SK-N-SH (cell line): ENCODE measurements at regions not wholly inside any gene's neighbourhood (a gene's known extent, or its start where the extent isn't known, plus 50 kb on each side); places are given as distances from the start of the nearest gene placed in this dataset.
"Not testable (repeated sequence)": the region's sequence is repeated elsewhere in the genome, so short reads cannot be mapped to it uniquely, and the experiment has no call there.

Source experiments
- CTCF ChIA-PET: fragments of 300-600, 350-600 bp; formaldehyde crosslinking; extraction: SDS; loops from one replicate; lab custom pipeline; 2021; lab: Yijun Ruan, JAX
- POLR2A ChIA-PET: fragments of 350-600 bp; sonication (Branson Sonifier 250); formaldehyde crosslinking; extraction: SDS; loops from one replicate; lab custom pipeline; 2020; ENCODE audit warnings: antibody characterized with exemption, inconsistent platforms; lab: Yijun Ruan, JAX
- DNase-seq: peaks from one replicate; pipeline ENCODE4 v3.0.0; 2012
- H2AFZ ChIP-seq: fragments of 200-600 bp; sonication (generic); 2 replicates; pipeline ENCODE4 v1.8.1; 2016; ENCODE audit warnings: antibody characterized with exemption, mild to moderate bottlenecking, low read depth
- H3F3A ChIP-seq: fragments of 200-600 bp; sonication (generic); replicated peaks from 2 replicates; pipeline ENCODE3; 2016; ENCODE audit warnings: antibody characterized with exemption, mild to moderate bottlenecking; ENCODE audit not compliant: insufficient read depth
- H3K27ac ChIP-seq, 2 experiments: fragments of 200-500 bp in 1 of 2; fragments of 200-600 bp in 1 of 2; sonication (Bioruptor generic) in 1 of 2; sonication (generic), shearing (Covaris generic) in 1 of 2; 2 replicates each; pipeline versions ENCODE4 v1.5.1 to v1.6.1; 2014 to 2016; ENCODE audit warnings: low read depth in 2 of 2, inconsistent platforms in 1 of 2, low read length in 1 of 2, mild to moderate bottlenecking in 1 of 2, mixed read lengths in 1 of 2
- H3K27me3 ChIP-seq: fragments of 200-600 bp; sonication (generic), shearing (Covaris generic); 2 replicates; pipeline ENCODE4 v1.6.1; 2016; ENCODE audit warnings: mixed run types; ENCODE audit not compliant: insufficient read depth
- H3K36me3 ChIP-seq, 2 experiments: fragments of 200-500 bp in 1 of 2; fragments of 200-600 bp in 1 of 2; sonication (Bioruptor generic) in 1 of 2; sonication (generic) in 1 of 2; replicated peaks in 1 of 2; 2 replicates each; pipeline versions ENCODE3 to v1.5.1; 2014 to 2016; ENCODE audit warnings: low read length in 1 of 2, mild to moderate bottlenecking in 1 of 2; ENCODE audit not compliant: insufficient read depth in 2 of 2, control insufficient read depth in 1 of 2
- H3K4me1 ChIP-seq, 2 experiments: fragments of 200-500 bp in 1 of 2; fragments of 200-600 bp in 1 of 2; sonication (Bioruptor generic) in 1 of 2; sonication (generic), shearing (Covaris generic) in 1 of 2; 2 replicates each; pipeline versions ENCODE4 v1.5.1 to v1.6.1; 2014 to 2016; ENCODE audit warnings: low read depth in 1 of 2, low read length in 1 of 2, mixed run types in 1 of 2; ENCODE audit not compliant: insufficient read depth in 2 of 2, control insufficient read depth in 1 of 2
- H3K4me2 ChIP-seq: fragments of 200-600 bp; sonication (generic), shearing (Covaris generic); 2 replicates; pipeline ENCODE4 v1.6.1; 2017; ENCODE audit warnings: mixed run types
- H3K4me3 ChIP-seq, 2 experiments: fragments of 200-500 bp in 1 of 2; fragments of 200-600 bp in 1 of 2; sonication (Bioruptor generic) in 1 of 2; sonication (generic), shearing (Covaris generic) in 1 of 2; 2 replicates each; pipeline versions ENCODE4 v1.5.1 to v1.8.1; 2014 to 2016; ENCODE audit warnings: low read depth in 2 of 2, inconsistent platforms in 1 of 2, low read length in 1 of 2, mild to moderate bottlenecking in 1 of 2, mixed read lengths in 1 of 2, moderate library complexity in 1 of 2
- H3K79me2 ChIP-seq: fragments of 200-600 bp; sonication (generic); 2 replicates; pipeline ENCODE4 v1.8.1; 2017; ENCODE audit warnings: mild to moderate bottlenecking; ENCODE audit not compliant: insufficient read depth
- H3K9ac ChIP-seq: fragments of 200-600 bp; sonication (generic); 2 replicates; pipeline ENCODE4 v1.6.1; 2017; ENCODE audit warnings: mixed run types
- H3K9me2 ChIP-seq: fragments of 200-600 bp; sonication (generic); 2 replicates; pipeline ENCODE4 v1.6.1; 2017; ENCODE audit warnings: mixed run types
- H3K9me3 ChIP-seq: fragments of 200-600 bp; sonication (generic); 2 replicates; pipeline ENCODE4 v1.6.1; 2017; ENCODE audit warnings: mixed run types, mild to moderate bottlenecking, moderate library complexity
- H4K20me1 ChIP-seq: fragments of 200-600 bp; sonication (generic); 2 replicates; pipeline ENCODE4 v1.6.1; 2017; ENCODE audit warnings: mild to moderate bottlenecking, mixed run types; ENCODE audit not compliant: insufficient read depth
- CHD2 ChIP-seq: fragments of 150-350 bp; IDR thresholded peaks from 2 replicates; pipeline ENCODE4 v1.6.1; 2018; ENCODE audit warnings: low read length; ENCODE audit not compliant: partially characterized antibody
- CTCF ChIP-seq: fragments of 200-600 bp; sonication (generic); IDR thresholded peaks from 2 replicates; pipeline ENCODE4 v1.6.1; 2017; ENCODE audit warnings: antibody characterized with exemption, mild to moderate bottlenecking, moderate library complexity
- EZH2phosphoT487 ChIP-seq: fragments of 200-600 bp; sonication (generic); IDR thresholded peaks from 2 replicates; pipeline ENCODE4 v1.6.1; 2017; ENCODE audit warnings: low read depth, mixed run types, mild to moderate bottlenecking, antibody characterized with exemption, moderate library complexity, borderline replicate concordance
- JUND ChIP-seq: IDR thresholded peaks from 2 replicates; pipeline ENCODE4 v1.4.0; 2012
- MAX ChIP-seq: IDR thresholded peaks from 2 replicates; pipeline ENCODE4 v1.4.0; 2012; ENCODE audit warnings: low read depth
- MEF2A ChIP-seq: IDR thresholded peaks from 2 replicates; pipeline ENCODE4 v1.4.0; 2012; ENCODE audit warnings: low read depth, borderline replicate concordance
- PBX3 ChIP-seq: IDR thresholded peaks from 2 replicates; pipeline ENCODE4; 2012
- RAD21 ChIP-seq: IDR thresholded peaks from 2 replicates; pipeline ENCODE4 v1.6.1; 2012; ENCODE audit warnings: mild to moderate bottlenecking, low read length
- USF1 ChIP-seq: IDR thresholded peaks from 2 replicates; pipeline ENCODE4 v1.4.0; 2012; ENCODE audit warnings: low read depth, borderline replicate concordance
- WGBS: methylation state at CpG from one replicate; pipeline ENCODE4 v1.1.6; 2017; ENCODE audit warnings: low lambda C conversion rate; 5-methylcytosine and 5-hydroxymethylcytosine counted together

GRCh38 chr7:52586704-52587103, 448.7 kb upstream of the POM121L12 start (continued):
- TF ChIP-seq CHD2 = no peak
- TF ChIP-seq MEF2A = no peak
- TF ChIP-seq, all 33 proteins: peak for 0

GRCh38 chr7:52584041-52584440, 451.4 kb upstream of the POM121L12 start:
- Histone ChIP-seq H2AFZ (no peak overlapping the region), H3K9ac (no peak overlapping the region), H3K4me1 (no peaks in the 10 kb centered on the region), H3F3A (no peaks in the 10 kb centered on the region), H3K4me3 (no peak overlapping the region), H3K4me2 (no peak overlapping the region), H3K9me3 (no peaks in the 10 kb centered on the region), H3K79me2 (no peaks in the 10 kb centered on the region), H3K27me3 (no peaks in the 10 kb centered on the region), H3K36me3 (no peaks in the 10 kb centered on the region), H4K20me1 (no peaks in the 10 kb centered on the region), H3K9me2 (peaks cover 7% of the 10 kb centered on the region; the same call in 1 of the 2 replicates), H3K27ac (no peak overlapping the region)
- WGBS = 18% methylated on average over 2 of the region's 2 CpGs
- CTCF ChIA-PET = no interaction called here
- POLR2A ChIA-PET = no interaction called here
- TF ChIP-seq PBX3 (no peak), RAD21 (no peak), JUND (no peak), CTCF (no peak), EZH2phosphoT487 (no peak), USF1 (no peak), MAX (no peak)
- DNase-seq = no peak

GRCh38 chr7:52573141-52573540, 462.3 kb upstream of the POM121L12 start:
- DNase-seq, POLR2A ChIA-PET, H3K9me3 ChIP-seq, H3K4me1 ChIP-seq, H3K36me3 ChIP-seq, H3K79me2 ChIP-seq, H3K4me2 ChIP-seq, H3K27ac ChIP-seq, H3K27me3 ChIP-seq, H4K20me1 ChIP-seq, H3K9ac ChIP-seq, H3K9me2 ChIP-seq, H2AFZ ChIP-seq, H3F3A ChIP-seq, H3K4me3 ChIP-seq: not testable (repeated sequence)
- CTCF ChIA-PET = interaction anchor here (1.1 to 1.7 kb wide), 2 partner anchors 14 to 16 kb away, joined by 3 to 4 read pairs; no protein-coding TSS in a partner anchor
- 43% methylated on average over 6 of the region's 6 CpGs for WGBS
